HFF-Myc (cell line): ENCODE measurements at regions not wholly inside any gene's neighbourhood (a gene's known extent, or its start where the extent isn't known, plus 50 kb on each side); places are given as distances from the start of the nearest gene placed in this dataset.

ENCODE experiments used
- DNase-seq: peaks from one replicate; pipeline ENCODE4 v3.0.0-alpha.2; 2011; ENCODE audit warnings: low read depth; ENCODE audit errors: extremely low read depth
- H3K4me3 ChIP-seq: replicated peaks from 2 replicates; pipeline ENCODE4 v1.5.1; 2011; ENCODE audit warnings: low read depth, mild to moderate bottlenecking, control low read depth, low read length
- CTCF ChIP-seq: IDR thresholded peaks from 2 replicates; pipeline ENCODE4 v1.5.1; 2012; ENCODE audit warnings: mild to moderate bottlenecking, low read depth, low read length, control low read depth; ENCODE audit errors: missing control alignments

GRCh38 chr3:191696348-191696747 is 235.4 kb downstream of the PYDC2 start:
- H3K4me3 ChIP-seq: no peak overlapping the region
- DNase-seq: no peak
- no peak for TF ChIP-seq CTCF

- TF ChIP-seq CTCF: no peak
- no peak overlapping the region for H3K4me3 ChIP-seq
- DNase-seq: no peak
Observed at GRCh38 chr3:191699546-191699945, 238.6 kb downstream of the PYDC2 start.

DNA sequence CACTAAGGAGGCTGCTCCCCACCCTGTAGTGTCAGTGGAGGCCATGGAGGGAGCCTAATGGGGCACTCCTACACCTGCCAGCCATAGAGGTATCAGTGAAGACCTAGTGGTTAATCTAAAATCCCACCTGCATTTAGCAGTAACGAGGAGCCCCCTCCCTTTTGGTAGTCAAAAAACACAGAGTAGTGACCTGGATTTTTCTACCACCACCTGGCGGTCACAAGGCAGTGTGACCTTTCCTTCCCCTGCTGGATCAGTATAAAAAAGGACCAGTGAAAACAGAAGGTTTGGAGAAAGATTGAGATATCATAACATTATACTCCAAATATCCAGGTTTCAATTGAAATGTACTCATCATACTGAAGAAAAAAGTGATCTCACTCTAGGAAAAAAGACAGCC is 241.2 kb downstream of the PYDC2 start:
- no peak overlapping the region for H3K4me3 ChIP-seq
- no peak for DNase-seq
- TF ChIP-seq CTCF: no peak

- no peak for TF ChIP-seq CTCF
- no peak for DNase-seq
- no peak overlapping the region for H3K4me3 ChIP-seq
Observed at GRCh38 chr3:191707817-191708216, 246.9 kb downstream of the PYDC2 start.

GRCh38 chr3:191715585-191715984 is 254.6 kb downstream of the PYDC2 start:
- no peak overlapping the region for H3K4me3 ChIP-seq
- TF ChIP-seq CTCF: no peak
- DNase-seq: no peak

DNA sequence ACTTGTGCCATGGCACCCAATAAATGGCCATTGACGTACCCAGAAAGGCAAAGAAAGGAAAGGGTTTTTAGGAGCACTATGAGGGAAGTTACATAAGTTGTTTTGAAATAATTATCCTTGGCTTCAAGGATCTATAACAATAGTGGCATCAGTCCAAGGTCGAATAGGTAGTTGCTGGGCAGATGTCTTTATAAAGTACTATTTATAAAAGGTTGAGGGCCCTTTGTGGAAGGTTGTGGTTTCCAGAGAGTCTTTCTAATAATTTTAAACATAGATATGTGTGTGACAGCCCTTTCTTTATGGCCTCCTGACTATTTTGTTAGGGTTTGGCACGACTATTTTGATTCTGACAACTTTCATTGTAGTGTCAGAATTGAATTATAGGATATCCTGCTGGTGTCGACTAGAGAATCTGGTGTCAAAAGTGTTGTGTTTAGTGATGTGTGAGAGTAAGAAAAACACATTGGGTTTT is 260.5 kb downstream of the PYDC2 start:
- no peak overlapping the region for H3K4me3 ChIP-seq
- DNase-seq: no peak
- TF ChIP-seq CTCF: no peak

DNA sequence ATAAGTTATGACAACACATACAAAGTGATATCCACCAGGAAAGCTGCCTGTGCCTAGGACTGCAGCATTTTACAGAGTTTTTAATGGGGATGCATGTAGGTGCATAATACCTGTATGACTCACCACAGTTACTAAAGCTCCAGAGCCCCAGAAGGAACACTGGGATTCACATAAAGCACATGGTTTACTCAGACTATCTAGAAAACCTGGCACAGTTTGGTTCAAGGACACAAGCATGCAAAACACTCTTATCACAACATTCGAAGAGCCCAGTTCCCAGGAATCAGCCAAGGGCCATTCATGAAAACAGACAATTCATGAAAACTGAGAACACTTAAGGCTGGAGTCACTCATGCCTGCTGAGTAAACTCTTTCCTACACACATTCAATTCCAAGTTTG is 261.0 kb downstream of the PYDC2 start:
- no peak overlapping the region for H3K4me3 ChIP-seq
- no peak for DNase-seq
- no peak for TF ChIP-seq CTCF
